ENCODE measurements at regions not wholly inside any gene's neighbourhood (a gene's known extent, or its start where the extent isn't known, plus 50 kb on each side); places are given as distances from the start of the nearest gene placed in this dataset.

DNA sequence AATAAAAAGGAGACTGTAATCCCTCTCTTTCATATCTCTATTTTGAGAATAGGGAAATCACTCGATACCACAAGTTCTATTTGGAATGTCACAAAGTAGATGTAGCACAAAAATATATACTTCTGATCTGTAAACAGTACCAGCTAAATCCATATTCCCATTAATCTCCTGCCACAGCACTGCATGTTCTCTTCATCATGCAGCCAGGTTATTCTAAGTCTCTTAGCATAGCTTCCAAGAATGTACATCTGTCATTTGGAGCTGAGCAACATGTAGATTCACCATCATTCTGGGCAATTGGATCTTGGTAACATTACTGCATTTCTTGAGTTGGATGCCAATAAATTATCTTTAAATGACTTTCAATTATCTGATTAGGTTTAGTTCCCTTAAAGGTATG is 1874.5 kb downstream of the MRPL39 start:
- DNase-seq, result no peak

DNA sequence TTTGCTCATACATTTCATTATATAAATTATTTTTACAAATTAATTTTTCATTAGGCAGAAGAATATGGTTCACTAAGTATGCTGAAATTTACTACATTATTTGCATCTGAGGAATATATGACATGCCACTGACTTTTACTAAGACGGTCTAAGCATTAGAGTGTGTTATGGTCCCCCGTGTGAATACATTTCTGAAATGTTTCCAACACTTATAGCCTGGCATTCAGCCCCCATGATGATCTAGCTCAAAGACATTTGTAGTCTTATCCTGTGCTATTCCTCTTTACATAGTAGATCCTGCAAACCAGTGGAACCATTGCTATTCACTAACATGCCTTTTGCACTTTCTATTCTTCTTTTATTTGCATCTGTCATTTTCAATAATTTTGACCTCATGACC is 1878.0 kb downstream of the MRPL39 start:
- DNase-seq, result no peak

DNA sequence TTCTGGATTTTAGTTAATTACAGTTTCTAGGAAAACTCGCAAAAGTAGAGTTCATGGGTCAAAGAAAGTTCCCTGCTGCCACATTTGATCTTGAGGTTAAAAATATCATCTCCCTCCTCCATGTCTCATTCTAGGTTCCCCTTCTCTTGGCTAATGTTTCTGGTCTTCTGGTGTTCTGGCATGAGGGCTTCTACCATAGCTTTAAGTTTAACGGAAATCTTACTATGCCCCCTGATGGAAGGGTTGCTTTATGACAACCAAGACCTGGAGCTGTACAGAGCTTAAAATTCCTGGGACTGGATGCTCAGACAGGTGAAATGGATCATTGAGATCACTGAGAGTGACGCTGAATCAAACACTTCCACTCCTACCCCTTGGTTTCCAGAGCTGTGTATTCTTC is 1881.7 kb downstream of the MRPL39 start:
- DNase-seq, result no peak

DNA sequence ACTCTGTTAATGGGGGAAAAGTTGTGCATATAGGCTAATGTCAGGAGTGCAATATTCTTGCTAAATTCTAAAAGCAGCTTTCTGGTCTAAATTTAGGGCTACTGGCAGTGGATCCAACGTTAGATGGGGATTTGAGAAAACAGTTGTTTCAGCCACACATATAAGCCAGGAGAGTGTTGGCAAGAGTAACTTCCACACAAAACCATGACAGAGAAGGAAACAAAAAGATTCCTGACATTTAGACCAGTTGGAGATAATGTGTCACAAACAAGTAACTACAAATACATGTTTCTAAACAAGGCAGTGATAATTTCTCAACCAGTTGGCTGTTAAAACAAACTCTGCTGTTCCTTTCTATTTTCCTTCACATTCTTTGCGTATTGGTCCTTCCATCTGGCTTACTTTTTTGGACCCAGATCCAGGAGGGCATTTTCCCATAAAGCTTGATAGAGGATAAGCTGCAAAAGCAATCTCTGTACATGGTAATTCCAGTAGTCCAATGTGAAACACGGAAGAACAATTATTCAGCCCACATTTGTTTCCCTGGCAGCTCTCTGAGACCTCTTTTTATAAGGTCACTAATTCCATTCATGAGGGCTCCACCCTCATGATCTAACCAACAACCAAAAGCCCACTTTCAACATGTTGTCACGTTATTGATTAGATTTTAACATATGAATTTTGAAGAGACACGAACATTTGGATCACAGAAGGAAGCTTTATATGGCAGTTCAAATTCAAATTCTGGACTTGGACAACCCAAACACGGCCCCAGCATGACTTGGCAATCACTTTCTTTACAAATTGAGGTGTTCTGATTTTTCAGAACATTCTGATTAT is 1888.6 kb downstream of the MRPL39 start:
- peak; percentile 36 for DNase-seq

DNA sequence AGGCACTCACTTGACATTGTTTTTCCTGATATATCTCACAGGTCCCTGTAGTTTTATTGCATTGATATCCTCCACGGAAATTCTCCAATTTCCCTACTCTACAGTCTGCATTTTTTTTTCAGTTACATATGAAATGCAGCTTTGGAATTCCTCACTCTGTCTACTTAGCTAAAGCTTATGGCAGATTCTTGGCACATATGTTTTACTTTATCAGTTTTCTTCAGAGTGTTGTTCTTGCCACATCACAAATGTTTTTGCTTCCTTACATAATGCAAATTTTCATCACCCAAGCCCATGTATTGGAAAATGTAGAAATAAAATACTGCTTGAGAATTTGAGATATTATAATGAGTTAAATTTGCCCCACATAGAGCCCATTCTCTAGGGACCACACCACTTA is 1895.1 kb downstream of the MRPL39 start:
- DNase-seq, result no peak

DNA sequence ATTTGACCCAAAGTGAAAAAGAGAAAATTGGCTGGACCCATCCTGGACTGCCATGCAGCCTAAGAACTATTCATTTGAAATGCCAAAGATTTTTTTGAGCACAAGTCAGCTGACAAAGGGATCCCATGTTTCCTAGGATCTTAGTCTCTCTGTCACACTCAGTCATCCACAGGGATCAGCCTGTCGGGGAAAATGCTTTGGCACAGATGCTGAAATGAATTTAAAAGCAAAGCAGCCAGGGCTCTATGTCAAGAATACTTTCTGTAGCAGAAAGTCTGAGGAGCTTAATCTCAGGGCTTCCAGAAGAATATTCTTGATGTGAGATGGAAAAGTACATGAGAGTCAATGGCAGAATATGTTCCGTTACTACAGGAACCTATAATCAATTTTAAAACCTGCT is 1900.8 kb downstream of the MRPL39 start:
- DNase-seq, result no peak

GRCh38 chr21:23699402-23699801 is 1907.9 kb downstream of the MRPL39 start:
- no peak for DNase-seq

DNA sequence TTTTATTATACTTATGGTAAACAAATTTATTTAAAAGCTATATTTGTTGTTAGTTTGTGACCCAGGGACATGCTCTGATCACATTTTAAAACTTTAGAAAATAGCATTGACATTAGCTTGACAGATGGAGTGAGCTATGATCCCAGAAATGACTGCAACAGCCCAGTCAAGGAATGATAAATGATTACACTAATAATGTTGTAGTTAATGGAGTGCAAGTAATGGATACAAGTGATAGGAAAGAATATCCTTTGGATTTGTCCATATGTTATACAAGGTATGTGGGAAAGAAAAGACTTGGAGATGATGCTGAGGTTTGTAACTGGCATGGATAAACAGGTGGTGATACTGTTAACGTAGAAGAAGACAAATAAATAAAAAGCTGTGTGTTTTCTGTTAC is 1908.7 kb downstream of the MRPL39 start:
- DNase-seq, result no peak

GRCh38 chr21:23695443-23695842 is 1911.8 kb downstream of the MRPL39 start:
- DNase-seq, result no peak

GRCh38 chr21:23694390-23694789 is 1912.9 kb downstream of the MRPL39 start:
- no peak for DNase-seq

DNA sequence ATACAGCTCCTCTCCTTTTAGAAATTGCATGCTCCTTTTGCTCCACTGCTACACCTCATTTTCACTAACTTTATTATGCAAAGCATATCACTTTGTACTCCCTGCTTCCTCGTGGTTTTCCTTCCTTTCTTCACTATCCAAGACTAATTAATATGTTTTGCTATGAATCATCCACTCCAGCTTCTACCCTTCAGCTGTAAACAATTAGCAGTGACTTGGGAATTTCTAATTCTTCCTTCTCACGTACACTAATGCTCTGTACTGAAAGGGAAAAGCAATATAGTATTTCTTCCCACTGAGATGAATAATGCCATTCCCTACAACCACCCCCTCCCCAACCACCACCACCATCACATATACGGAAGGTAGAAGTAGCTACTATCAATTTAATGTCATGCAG is 1917.0 kb downstream of the MRPL39 start:
- no peak for DNase-seq

DNA sequence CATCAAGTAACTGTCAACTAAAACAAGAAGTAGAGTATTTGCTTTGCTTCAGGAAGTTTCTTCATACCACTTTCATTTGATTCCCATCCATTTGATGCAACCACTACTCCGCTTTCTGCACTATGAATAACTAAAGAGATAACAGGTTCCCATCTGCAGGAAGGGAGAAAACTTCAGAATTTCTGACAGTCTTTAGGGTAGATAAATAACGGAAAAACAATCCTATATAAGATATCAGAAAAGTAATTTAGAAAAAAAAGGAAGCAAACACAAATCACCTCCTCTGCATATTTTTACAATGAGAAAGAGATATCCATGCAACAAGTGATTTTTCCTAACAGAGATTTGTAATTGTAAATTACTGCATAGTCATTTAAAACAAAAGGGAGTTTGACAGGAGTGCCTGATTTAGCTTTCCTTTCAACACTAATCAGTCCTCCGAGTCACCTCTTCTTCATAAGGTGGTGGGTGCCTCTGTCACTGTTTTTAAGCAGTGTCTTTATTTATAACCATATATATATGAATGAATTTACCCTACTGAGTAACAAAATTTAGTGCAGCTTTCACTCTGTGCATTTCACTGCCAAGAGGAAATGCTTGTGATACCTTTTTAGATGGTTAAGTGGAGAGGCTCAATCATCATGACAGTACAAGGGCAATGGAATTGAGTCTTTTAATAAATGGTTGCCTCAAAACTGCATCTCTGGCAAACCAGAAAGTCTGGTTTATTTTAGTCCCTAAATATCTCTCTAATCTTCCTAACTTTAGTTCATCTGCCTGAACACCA is 1920.4 kb downstream of the MRPL39 start:
- no peak for DNase-seq

DNA sequence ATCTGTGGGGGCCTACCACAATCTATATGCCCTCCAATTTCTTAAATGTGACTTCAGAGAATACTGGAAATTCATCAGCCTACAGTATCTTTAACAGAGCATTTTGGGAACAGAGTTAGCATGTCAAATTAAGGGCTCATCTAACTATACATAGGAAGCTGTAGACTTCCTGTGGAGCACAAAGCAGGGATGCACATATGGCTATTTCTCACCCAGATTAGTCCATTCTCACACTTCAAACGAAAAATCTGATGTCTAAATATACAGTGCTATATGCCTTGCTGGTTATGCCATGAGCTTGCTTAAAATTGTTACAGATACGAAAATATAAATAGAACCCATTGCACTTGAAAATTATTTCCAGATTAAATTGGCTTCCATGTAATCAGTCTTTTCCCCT is 1922.8 kb downstream of the MRPL39 start:
- no peak for DNase-seq

- no peak for DNase-seq
Measured at GRCh38 chr21:23664193-23664694, 1943.0 kb downstream of the MRPL39 start.

GRCh38 chr21:23660560-23660959 is 1946.7 kb downstream of the MRPL39 start:
- DNase-seq, result no peak

- no peak for DNase-seq
Measured at GRCh38 chr21:23644768-23645167, 1962.5 kb downstream of the MRPL39 start.

DNA sequence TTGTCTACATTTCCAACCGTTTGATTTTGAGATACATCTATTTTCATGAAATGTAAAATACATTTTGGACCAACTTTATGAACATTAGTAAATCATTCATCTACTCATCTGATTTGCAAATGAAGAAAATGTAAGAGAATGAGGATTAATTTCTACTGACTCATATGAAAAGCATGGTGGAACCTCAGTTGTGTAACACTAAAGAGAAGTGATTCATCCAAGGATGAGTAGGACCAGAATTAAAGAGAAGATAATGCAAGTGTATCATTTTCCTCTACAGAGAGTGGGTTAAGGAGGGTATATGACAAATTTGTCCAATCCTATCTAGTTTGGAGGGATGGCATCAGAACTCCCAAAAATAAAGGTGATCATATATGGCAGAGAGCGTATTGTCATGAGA is 1967.6 kb downstream of the MRPL39 start:
- no peak for DNase-seq

DNA sequence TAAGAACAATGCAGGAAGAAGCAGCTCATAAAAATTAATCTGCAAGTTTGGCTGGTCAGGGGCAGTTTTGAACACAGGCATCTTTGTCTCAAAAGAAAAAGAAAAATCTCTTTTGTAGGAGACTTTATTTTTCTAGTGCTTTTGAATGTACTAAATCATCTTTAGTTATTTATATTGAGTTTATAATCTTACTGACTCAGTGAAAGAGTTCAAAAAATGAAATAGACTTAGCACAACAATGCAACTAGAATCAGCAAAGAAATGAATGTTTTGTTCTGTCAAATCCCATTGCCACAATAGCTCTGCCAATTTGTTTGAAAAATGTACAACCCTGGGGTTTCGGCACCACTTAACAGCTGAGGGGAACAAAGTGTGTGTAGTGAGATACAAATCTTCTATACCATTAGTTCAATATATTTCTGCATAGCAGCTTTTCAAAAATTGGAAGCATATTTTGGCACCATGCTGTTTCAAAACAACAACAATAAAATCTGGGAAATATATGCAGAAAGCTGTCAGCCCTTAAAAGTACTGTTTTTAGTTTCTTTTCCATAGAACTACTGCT is 1969.1 kb downstream of the MRPL39 start:
- DNase-seq, result no peak

DNA sequence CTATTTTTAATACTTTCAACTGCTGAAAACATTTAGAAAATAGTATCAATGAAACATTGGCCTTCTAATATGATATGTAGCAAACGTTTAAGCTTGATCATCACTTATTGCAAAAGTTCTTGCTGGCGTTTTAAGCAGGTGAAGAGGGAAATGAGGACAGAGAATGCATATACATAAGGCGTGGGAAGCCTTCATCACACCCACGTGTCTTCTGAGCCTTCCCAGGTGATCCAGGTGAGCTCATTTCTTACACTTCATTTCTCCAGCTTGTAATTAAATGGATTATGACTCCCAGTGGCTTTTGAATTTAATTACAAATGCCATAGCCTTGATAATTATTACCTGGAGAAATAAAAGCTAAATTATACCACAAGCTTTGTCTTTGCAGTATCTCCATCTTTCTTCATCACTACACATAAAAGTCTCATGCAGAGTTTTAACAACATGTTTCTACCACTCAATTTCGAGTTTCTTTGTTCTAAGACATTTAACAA is 1973.8 kb downstream of the MRPL39 start:
- DNase-seq, result no peak

DNA sequence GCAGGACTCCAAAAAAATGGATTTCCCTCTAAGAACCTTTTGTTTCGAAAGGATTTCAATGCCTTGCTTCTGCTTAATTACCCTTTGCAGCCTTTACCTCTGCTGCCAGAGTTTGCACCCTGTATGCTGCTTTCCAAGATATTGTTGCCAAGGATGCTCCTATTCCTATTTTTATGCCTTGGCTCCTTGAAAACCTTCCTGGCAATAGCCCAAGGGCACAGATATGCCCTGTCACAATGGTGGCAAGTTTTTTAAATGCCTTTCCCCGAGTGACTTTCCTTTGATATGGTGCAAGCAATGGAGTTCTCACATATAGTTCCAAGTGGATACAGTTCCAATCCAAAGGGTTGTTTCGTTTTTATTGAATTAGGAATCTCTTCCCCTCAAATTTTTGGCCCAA is 1983.0 kb downstream of the MRPL39 start:
- DNase-seq, result no peak

GRCh38 chr21:23613014-23613413 is 1994.3 kb downstream of the MRPL39 start:
- DNase-seq, result no peak

- DNase-seq, result no peak
Measured at GRCh38 chr21:23612210-23612609, 1995.1 kb downstream of the MRPL39 start.

All from muscle of arm (tissue), 1 donor.